Caco-2 (cell line): ENCODE measurements at regions not wholly inside any gene's neighbourhood (a gene's known extent, or its start where the extent isn't known, plus 50 kb on each side); places are given as distances from the start of the nearest gene placed in this dataset.

Experiments
- BruUV-seq: library from RNA; stranded (reverse); fragments of 400-500 nt; replicated peaks from 2 replicates; lab custom pipeline; 2021; lab: Mats Ljungman, UMichigan
- CTCF ChIA-PET: fragments of 300-600 bp; sonication (Branson Sonifier 250); formaldehyde crosslinking; loops from one replicate; lab custom pipeline; 2022; ENCODE audit warnings: antibody characterized with exemption; lab: Charles Lee
- POLR2A ChIA-PET: fragments of 300-600 bp; sonication (Branson Sonifier 250); formaldehyde crosslinking; loops from one replicate; lab custom pipeline; 2022; ENCODE audit warnings: antibody characterized with exemption; lab: Charles Lee
- DNase-seq, 2 experiments: peaks; one replicate each; pipeline versions ENCODE4 v3.0.0 to v3.0.0-alpha.2; 2020 to 2022
- H3K27me3 ChIP-seq: replicated peaks from 2 replicates; pipeline ENCODE4 v1.6.0; 2011; ENCODE audit warnings: low read length; ENCODE audit not compliant: control insufficient read depth, insufficient read depth
- H3K36me3 ChIP-seq: 2 replicates; pipeline ENCODE4 v1.5.1; 2011; ENCODE audit warnings: low read length; ENCODE audit not compliant: control insufficient read depth, insufficient read depth
- H3K4me1 ChIP-seq: fragments of 250-450 bp; sonication (Bioruptor Pico); 2 replicates; pipeline ENCODE4 v1.5.1; 2020; ENCODE audit warnings: mild to moderate bottlenecking
- H3K4me3 ChIP-seq: 2 replicates; pipeline ENCODE4 v1.5.1; 2011; ENCODE audit warnings: low read depth, mild to moderate bottlenecking, control low read depth, low read length
- H3K9me3 ChIP-seq: fragments of 250-450 bp; sonication (Bioruptor Pico); 2 replicates; pipeline ENCODE4 v1.5.1; 2020; ENCODE audit warnings: mild to moderate bottlenecking, moderate library complexity
- H3K27ac Mint-ChIP-seq: one replicate; pipeline ENCODE4 v1.8.0; 2022; ENCODE audit warnings: mixed read lengths; ENCODE audit not compliant: unreplicated experiment
- H3K27me3 Mint-ChIP-seq: one replicate; pipeline ENCODE4 v1.8.0; 2022; ENCODE audit warnings: mixed read lengths; ENCODE audit not compliant: insufficient read depth, unreplicated experiment
- H3K36me3 Mint-ChIP-seq: one replicate; pipeline ENCODE4 v1.8.0; 2022; ENCODE audit warnings: mild to moderate bottlenecking, mixed read lengths; ENCODE audit not compliant: insufficient read depth, unreplicated experiment
- H3K4me1 Mint-ChIP-seq: one replicate; pipeline ENCODE4 v1.8.0; 2022; ENCODE audit warnings: low read depth, mixed read lengths; ENCODE audit not compliant: unreplicated experiment
- H3K4me3 Mint-ChIP-seq: one replicate; pipeline ENCODE4 v1.8.0; 2022; ENCODE audit warnings: mild to moderate bottlenecking, moderate library complexity, mixed read lengths; ENCODE audit not compliant: unreplicated experiment
- H3K9me3 Mint-ChIP-seq: one replicate; pipeline ENCODE4 v1.8.0; 2022; ENCODE audit warnings: mixed read lengths; ENCODE audit not compliant: unreplicated experiment
- intact Hi-C: fragments of 100-400 bp; cut with micrococcal nuclease; formaldehyde crosslinking; loops from one replicate; pipeline ENCODE4 v1.10.0; 2022; ENCODE audit not compliant: unreplicated experiment
- TF ChIP-seq, protein P1 (sequence below), 2 experiments: fragments of 200-600 bp in 1 of 2; IDR thresholded peaks; 1 replicate in 1 of 2; 2 replicates in 1 of 2; pipeline versions ENCODE4 v1.5.1 to v1.8.0; 2011 to 2022; ENCODE audit warnings: antibody characterized with exemption in 1 of 2, control low read depth in 1 of 2, inconsistent platforms in 1 of 2, low read depth in 1 of 2, low read length in 1 of 2, mild to moderate bottlenecking in 1 of 2, moderate library complexity in 1 of 2; ENCODE audit not compliant: insufficient read depth in 1 of 2, severe bottlenecking in 1 of 2, unreplicated experiment in 1 of 2

DNA sequence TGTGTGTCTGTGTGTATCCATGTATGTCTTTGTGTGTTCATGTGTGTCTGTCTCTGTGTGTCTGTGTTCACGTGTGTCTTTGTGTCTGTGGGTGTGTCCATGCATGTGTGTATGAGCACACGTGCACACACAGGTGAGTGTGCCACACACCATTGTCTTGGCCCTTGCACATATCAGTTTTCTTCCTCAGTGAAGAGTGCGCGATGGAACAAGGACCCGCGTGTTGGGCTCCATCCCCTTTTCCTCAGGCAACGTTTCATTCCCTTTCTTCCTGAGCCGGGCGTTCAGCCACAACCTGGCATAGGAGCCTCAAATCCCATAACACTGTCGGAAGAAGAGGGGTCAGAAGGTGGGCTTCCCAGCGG, 74.3 kb downstream of the PTGR3 start:
- no peak overlapping the region for H3K4me3 ChIP-seq
- ChIA-PET POLR2A (no interaction called here), CTCF (no interaction called here)
- H3K9me3 ChIP-seq = no peaks in the 10 kb centered on the region
- no peaks in the 10 kb centered on the region for H3K9me3 Mint-ChIP-seq
- intact Hi-C loops = no loop called here
- no peaks in the 10 kb centered on the region for H3K36me3 Mint-ChIP-seq
- no peak overlapping the region for H3K27ac Mint-ChIP-seq
- H3K4me3 Mint-ChIP-seq = no peak overlapping the region
- no peaks in the 10 kb centered on the region for H3K4me1 ChIP-seq
- no peak for DNase-seq
- no peaks in the 10 kb centered on the region for H3K4me1 Mint-ChIP-seq
- no TSS peak for BruUV-seq
- H3K27me3 ChIP-seq = no peaks in the 10 kb centered on the region
- TF ChIP-seq, protein P1, sequence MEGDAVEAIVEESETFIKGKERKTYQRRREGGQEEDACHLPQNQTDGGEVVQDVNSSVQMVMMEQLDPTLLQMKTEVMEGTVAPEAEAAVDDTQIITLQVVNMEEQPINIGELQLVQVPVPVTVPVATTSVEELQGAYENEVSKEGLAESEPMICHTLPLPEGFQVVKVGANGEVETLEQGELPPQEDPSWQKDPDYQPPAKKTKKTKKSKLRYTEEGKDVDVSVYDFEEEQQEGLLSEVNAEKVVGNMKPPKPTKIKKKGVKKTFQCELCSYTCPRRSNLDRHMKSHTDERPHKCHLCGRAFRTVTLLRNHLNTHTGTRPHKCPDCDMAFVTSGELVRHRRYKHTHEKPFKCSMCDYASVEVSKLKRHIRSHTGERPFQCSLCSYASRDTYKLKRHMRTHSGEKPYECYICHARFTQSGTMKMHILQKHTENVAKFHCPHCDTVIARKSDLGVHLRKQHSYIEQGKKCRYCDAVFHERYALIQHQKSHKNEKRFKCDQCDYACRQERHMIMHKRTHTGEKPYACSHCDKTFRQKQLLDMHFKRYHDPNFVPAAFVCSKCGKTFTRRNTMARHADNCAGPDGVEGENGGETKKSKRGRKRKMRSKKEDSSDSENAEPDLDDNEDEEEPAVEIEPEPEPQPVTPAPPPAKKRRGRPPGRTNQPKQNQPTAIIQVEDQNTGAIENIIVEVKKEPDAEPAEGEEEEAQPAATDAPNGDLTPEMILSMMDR (IDR thresholded peaks at IDR 0.05; ENCODE audit: insufficient read depth in 1 of 2, low read depth in 1 of 2, low read length in 1 of 2, severe bottlenecking in 1 of 2, unreplicated experiment in 1 of 2) = no peak
- H3K36me3 ChIP-seq = no peaks in the 10 kb centered on the region
- H3K27me3 Mint-ChIP-seq = no peaks in the 10 kb centered on the region

DNA sequence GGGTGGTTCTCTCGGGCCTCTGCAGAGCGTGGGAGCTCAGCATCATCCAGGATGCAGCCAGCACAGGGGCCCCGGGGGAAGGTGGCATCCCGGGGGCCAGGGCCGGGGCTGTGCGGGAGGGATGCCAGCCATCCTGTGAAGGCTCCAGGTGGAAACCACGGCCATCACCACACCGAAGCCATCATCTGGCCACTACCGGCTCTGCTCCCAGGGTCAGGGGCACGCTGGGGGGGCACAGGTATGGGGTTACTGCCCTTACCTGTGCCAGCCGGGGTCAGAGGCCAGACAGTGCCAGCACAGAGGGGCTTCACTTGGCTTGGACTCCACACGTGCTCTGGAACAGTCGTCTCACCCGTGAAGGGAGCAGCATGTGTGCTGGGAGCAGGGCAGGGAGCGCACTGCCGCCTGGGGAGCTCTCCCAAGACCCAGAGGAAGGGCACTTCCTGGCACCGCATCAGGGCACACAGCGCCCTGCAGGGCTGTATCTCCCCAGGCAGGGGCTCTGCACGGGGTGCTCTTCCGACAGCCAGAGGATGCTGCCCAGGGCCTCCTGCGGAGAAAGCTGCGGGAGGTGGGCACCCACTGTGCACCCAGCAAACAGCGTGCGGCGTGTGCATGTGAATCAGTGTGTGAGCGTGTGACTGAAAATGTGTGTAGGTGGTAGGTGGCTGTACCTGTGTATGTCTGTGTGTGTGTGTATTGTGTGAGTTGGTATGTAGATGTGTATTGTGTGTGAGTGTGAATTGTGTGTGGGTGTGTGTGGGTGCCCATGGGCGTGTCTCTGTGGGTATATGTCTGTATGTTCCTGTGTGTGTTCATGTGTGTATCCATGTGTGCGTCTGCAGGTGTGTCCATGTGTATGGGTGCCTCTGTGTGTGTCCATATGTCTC, 75.0 kb downstream of the PTGR3 start:
- no peaks in the 10 kb centered on the region for H3K27me3 ChIP-seq
- TF ChIP-seq, protein P1 (IDR thresholded peaks at IDR 0.05; ENCODE audit: insufficient read depth in 1 of 2, low read depth in 1 of 2, low read length in 1 of 2, severe bottlenecking in 1 of 2, unreplicated experiment in 1 of 2) = no peak
- H3K36me3 ChIP-seq = no peaks in the 10 kb centered on the region
- H3K4me3 ChIP-seq = no peak overlapping the region
- Mint-ChIP-seq H3K9me3 (no peaks in the 10 kb centered on the region), H3K4me3 (no peak overlapping the region), H3K36me3 (no peaks in the 10 kb centered on the region), H3K4me1 (no peaks in the 10 kb centered on the region), H3K27me3 (no peaks in the 10 kb centered on the region), H3K27ac (no peak overlapping the region)
- POLR2A ChIA-PET = no interaction called here
- no peaks in the 10 kb centered on the region for H3K4me1 ChIP-seq
- BruUV-seq = no TSS peak
- no peaks in the 10 kb centered on the region for H3K9me3 ChIP-seq
- intact Hi-C loops = no loop called here
- DNase-seq = no peak
- CTCF ChIA-PET = no interaction called here

DNA sequence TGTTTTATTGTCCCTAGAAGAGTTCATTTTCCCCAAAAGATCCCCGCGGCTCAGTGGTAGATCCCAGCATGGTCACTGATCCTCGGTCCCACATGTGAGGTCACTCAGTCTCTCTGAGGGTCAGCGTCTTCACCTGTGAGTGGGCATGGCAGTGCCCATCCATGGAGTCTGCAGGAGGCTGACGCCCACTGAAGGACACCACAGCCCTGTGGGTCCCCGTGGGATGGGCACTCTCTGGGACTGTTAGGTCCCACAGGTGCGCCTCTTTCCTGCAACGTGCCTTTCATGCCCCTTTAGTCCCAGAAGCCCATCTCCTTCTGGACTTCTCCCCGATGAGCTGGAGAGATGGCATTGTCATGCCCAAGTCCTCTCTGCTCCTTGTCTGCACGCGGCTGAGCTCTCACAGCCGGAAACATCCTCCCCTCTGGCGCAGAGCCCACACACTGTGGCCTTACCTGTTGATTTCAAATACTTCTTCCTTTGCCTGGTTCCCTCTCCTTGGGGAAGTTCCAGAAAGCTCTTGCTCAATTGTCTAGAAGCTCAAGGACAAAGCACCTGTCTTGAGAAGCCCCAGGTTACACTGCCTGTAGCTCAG, 75.9 kb downstream of the PTGR3 start:
- TF ChIP-seq, protein P1 (IDR thresholded peaks at IDR 0.05; ENCODE audit: insufficient read depth in 1 of 2, low read depth in 1 of 2, low read length in 1 of 2, severe bottlenecking in 1 of 2, unreplicated experiment in 1 of 2) = no peak
- no peaks in the 10 kb centered on the region for H3K9me3 Mint-ChIP-seq
- no peak for DNase-seq
- Histone ChIP-seq H3K9me3 (no peaks in the 10 kb centered on the region), H3K4me1 (peaks cover 9% of the 10 kb centered on the region), H3K4me3 (no peak overlapping the region), H3K36me3 (no peaks in the 10 kb centered on the region), H3K27me3 (no peaks in the 10 kb centered on the region)
- H3K36me3 Mint-ChIP-seq = no peaks in the 10 kb centered on the region
- BruUV-seq = no TSS peak
- H3K4me1 Mint-ChIP-seq = no peaks in the 10 kb centered on the region
- H3K27me3 Mint-ChIP-seq = no peaks in the 10 kb centered on the region
- ChIA-PET POLR2A (no interaction called here), CTCF (no interaction called here)
- no peak overlapping the region for H3K4me3 Mint-ChIP-seq
- intact Hi-C loops = no loop called here
- H3K27ac Mint-ChIP-seq = no peak overlapping the region
